ENCODE measurements at regions not wholly inside any gene's neighbourhood (a gene's known extent, or its start where the extent isn't known, plus 50 kb on each side); places are given as distances from the start of the nearest gene placed in this dataset.
"Not testable (repeated sequence)": the region's sequence is repeated elsewhere in the genome, so short reads cannot be mapped to it uniquely, and the experiment has no call there.

DNA sequence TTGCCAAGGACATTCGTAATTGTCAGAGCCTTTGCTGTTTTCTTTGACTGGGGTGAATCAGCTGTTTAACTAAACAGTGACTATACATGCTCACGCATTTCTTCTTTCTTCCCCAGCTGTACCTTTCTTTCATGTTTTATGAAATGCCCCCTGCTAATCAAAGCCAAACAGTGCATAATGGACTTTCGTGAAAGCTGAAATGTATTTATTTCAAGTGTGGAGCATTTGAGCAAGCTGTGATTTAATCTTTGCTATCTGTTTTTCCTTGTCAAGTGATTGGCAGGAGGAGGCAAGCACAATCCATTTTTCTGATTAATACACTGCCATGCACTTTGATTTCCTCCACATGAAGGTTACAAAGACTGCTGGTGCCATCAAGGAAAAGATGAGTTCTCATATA lies 831.7 kb upstream of the SPRY2 start:
- DNase-seq: no peak
- Histone ChIP-seq H3K27me3 (no peaks in the 10 kb centered on the region), H3K36me3 (no peaks in the 10 kb centered on the region), H3K27ac (no peak overlapping the region), H3K4me1 (peaks cover 0 to 4% of the 10 kb centered on the region in 2 donors), H3K4me3 (replicated peaks in 1 of 3) (no peak overlapping the region), H3K9me3 (no peaks in the 10 kb centered on the region)
- WGBS, 2 donors: 49 to 58% methylated on average over 3 of the region's 3 CpGs
- TF ChIP-seq, protein P1, sequence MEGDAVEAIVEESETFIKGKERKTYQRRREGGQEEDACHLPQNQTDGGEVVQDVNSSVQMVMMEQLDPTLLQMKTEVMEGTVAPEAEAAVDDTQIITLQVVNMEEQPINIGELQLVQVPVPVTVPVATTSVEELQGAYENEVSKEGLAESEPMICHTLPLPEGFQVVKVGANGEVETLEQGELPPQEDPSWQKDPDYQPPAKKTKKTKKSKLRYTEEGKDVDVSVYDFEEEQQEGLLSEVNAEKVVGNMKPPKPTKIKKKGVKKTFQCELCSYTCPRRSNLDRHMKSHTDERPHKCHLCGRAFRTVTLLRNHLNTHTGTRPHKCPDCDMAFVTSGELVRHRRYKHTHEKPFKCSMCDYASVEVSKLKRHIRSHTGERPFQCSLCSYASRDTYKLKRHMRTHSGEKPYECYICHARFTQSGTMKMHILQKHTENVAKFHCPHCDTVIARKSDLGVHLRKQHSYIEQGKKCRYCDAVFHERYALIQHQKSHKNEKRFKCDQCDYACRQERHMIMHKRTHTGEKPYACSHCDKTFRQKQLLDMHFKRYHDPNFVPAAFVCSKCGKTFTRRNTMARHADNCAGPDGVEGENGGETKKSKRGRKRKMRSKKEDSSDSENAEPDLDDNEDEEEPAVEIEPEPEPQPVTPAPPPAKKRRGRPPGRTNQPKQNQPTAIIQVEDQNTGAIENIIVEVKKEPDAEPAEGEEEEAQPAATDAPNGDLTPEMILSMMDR (IDR thresholded peaks at IDR 0.05): no peak
- TF ChIP-seq POLR2A (IDR thresholded peaks at IDR 0.05): no peak
- intact Hi-C loops (cut with DNase I): no loop called here

DNA sequence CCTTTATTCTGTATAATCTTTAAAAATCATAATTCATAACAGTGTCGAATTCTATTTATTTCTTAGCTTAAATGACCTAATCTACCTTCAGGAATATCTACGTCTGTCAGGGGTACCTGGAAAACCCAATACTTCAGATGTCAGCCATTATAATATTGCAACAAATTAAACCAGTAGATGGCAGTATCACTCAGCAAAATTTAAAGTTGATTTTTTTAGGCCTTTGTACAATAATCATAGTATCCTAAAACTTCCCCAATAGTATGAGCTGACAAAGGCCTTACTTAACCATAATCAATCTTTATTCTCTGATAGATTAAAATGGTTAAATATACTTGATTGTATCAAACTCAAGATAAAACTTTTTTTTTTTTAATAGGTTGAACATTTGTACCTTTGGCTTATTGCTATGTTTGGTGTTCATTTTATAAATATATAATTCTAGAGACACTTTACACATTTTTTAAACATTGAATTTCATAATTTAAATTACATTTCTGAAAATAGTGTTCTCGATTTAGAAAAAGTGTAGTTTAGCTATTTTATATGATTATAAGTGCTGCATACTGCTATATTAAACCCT lies 830.2 kb upstream of the SPRY2 start:
- Histone ChIP-seq H3K4me3 (replicated peaks in 1 of 3) (no peak overlapping the region), H3K27me3 (no peaks in the 10 kb centered on the region), H3K9me3 (no peaks in the 10 kb centered on the region), H3K27ac (no peak overlapping the region), H3K4me1 (peaks cover 0 to 4% of the 10 kb centered on the region in 2 donors), H3K36me3 (no peaks in the 10 kb centered on the region)
- WGBS, 2 donors: 23% methylated on average over 3 of the region's 3 CpGs
- intact Hi-C loops (cut with DNase I): no loop called here
- DNase-seq: no peak
- TF ChIP-seq, protein P1 (IDR thresholded peaks at IDR 0.05): peak in 3 of 6 experiments; percentile 37 to 58 (median 38)
- no peak for TF ChIP-seq POLR2A (IDR thresholded peaks at IDR 0.05)

DNA sequence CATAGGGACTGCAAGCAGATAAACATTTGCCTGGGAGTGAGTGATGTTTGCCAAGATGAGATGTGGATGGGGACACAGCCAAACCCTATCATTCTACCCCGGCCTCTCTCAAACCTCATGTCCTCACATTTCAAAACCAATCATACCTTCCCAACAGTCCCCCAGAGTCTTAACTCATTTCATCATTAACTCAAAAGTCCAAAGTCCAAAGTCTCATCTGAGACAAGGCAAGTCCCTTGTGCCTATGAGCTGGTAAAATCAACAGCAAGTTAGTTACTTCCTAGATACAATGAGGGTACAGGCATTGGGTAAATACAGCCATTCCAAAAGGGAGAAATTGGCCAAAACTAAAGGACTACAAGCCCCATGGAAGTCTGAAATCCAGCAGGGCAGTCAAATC lies 822.9 kb upstream of the SPRY2 start:
- intact Hi-C loops (cut with DNase I); DNase-seq; H3K27me3 ChIP-seq; H3K4me1 ChIP-seq; H3K36me3 ChIP-seq; H3K4me3 ChIP-seq (replicated peaks in 1 of 3); H3K27ac ChIP-seq; H3K9me3 ChIP-seq: not testable (repeated sequence)
- WGBS, 2 donors: 84 to 88% methylated on average over 1 of the region's 1 CpG

DNA sequence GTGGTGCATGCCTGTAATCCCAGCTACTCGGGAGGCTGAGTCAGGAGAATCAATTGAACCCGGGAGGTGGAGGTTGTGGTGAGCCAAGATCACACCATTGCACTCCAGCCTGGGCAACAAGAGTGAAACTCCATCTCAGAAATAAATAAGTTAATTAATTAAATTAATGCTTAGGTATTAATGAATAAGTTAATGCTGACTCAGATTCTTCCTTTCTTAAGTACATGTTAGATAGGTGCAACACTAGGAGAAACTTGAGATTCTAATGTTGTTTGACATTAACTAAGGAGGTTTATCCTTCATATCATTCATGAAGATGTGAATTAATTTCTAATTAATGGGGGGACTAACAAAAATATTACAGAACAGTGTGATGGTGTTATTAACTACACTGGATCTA lies 812.6 kb upstream of the SPRY2 start:
- 93 to 96% methylated on average over 2 of the region's 2 CpGs for WGBS, 2 donors
- intact Hi-C loops (cut with DNase I): no loop called here
- TF ChIP-seq, protein P1 (IDR thresholded peaks at IDR 0.05): no peak

DNA sequence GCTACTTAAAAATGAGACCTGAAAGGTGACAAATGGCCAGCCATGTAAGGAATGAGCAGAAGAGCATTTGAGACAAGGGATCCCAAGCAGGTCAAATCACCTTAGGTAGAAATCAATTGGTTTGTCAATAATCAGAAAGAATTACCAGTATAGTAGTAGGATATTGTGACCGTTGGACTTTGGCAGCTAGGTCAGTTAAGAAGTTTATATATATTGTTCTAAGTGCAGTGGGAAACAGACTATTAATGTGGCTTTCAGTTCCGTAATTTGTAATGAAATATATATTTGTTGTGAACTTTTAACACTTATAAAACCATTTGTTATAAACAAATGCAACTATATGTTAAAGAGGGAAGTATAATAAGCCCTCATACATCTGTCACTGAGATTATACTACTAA lies 807.9 kb upstream of the SPRY2 start:
- Histone ChIP-seq H3K27ac (no peak overlapping the region), H3K27me3 (no peaks in the 10 kb centered on the region), H3K4me1 (no peaks in the 10 kb centered on the region), H3K4me3 (replicated peaks in 1 of 3) (no peak overlapping the region), H3K9me3 (no peaks in the 10 kb centered on the region), H3K36me3 (no peaks in the 10 kb centered on the region)
- 72 to 80% methylated on average over 2 of the region's 2 CpGs for WGBS, 2 donors
- intact Hi-C loops (cut with DNase I): no loop called here
- no peak for DNase-seq
- TF ChIP-seq POLR2A (IDR thresholded peaks at IDR 0.05): no peak
- TF ChIP-seq, protein P1 (IDR thresholded peaks at IDR 0.05): no peak

More for the DNA sequence above, 812.6 kb upstream of the SPRY2 start:
- Histone ChIP-seq H3K4me1 (no peaks in the 10 kb centered on the region), H3K36me3 (no peaks in the 10 kb centered on the region), H3K27me3 (no peaks in the 10 kb centered on the region), H3K27ac (no peak overlapping the region), H3K9me3 (no peaks in the 10 kb centered on the region), H3K4me3 (replicated peaks in 1 of 3) (no peak overlapping the region)
- DNase-seq: no peak

DNA sequence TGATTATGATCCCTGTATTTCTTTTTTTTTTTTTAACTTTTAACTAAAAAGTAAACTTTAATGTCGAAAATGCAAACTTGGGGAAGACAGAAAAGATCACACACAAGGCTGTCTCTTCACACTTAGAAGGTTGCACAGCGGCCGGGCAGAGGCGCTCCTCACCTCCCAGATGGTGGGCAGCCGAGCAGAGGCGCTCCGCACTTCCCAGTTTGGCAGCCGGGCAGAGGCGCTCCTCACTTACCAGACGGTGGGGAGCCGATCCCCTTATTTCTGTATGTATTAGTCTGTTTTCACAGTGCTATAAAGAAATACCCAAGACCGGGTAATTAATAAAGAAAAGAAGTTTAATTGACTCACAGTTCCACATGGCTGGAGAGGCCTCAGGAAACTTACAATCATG lies 805.6 kb upstream of the SPRY2 start:
- H3K4me1 ChIP-seq; DNase-seq; H3K27ac ChIP-seq; intact Hi-C loops (cut with DNase I); H3K36me3 ChIP-seq; H3K9me3 ChIP-seq; H3K27me3 ChIP-seq; H3K4me3 ChIP-seq (replicated peaks in 1 of 3): not testable (repeated sequence)
- 86 to 98% methylated on average over 12 of the region's 12 CpGs for WGBS, 2 donors
